GM06990 (cell line): ENCODE measurements at regions not wholly inside any gene's neighbourhood (a gene's known extent, or its start where the extent isn't known, plus 50 kb on each side); places are given as distances from the start of the nearest gene placed in this dataset.
"Not testable (repeated sequence)": the region's sequence is repeated elsewhere in the genome, so short reads cannot be mapped to it uniquely, and the experiment has no call there.

Experiments
- DNase-seq: peaks from one replicate; pipeline ENCODE4 v3.0.0-alpha.2; 2011; ENCODE audit not compliant: insufficient read length; ENCODE audit errors: extremely low read depth
- H3K27me3 ChIP-seq: replicated peaks from 2 replicates; pipeline ENCODE4 v1.6.0; 2011; ENCODE audit warnings: low read length; ENCODE audit not compliant: control insufficient read depth, insufficient read depth
- H3K36me3 ChIP-seq: 2 replicates; pipeline ENCODE4 v1.5.1; 2011; ENCODE audit warnings: low read length; ENCODE audit not compliant: control insufficient read depth, insufficient read depth
- H3K4me3 ChIP-seq: replicated peaks from 2 replicates; pipeline ENCODE4 v1.5.1; 2011; ENCODE audit warnings: low read depth, mild to moderate bottlenecking, control low read depth, low read length
- TF ChIP-seq, protein P1 (sequence below): IDR thresholded peaks from 2 replicates; pipeline ENCODE4 v1.5.1; 2011; ENCODE audit warnings: low read length, control low read depth, mild to moderate bottlenecking, inconsistent platforms; ENCODE audit not compliant: insufficient read depth, poor library complexity, severe bottlenecking

DNA sequence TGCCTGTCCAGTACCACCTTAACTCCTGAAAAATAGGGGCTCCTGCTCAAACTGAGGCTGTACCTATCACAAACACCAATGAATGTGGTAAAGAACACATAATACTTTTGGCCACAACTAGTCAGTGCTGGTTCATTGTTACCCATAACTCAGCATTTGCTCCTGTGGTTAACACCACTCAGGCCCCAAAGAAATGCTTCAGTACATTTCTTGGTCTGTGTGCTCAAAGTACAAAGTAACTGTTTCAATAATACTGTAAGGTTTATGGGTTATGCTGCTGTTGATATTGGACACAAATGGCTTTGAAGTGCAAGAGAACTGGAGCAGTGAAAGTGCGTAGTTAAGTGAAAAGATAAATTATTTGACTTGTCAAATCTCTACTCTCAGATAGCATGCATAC lies 95.0 kb upstream of the TACR1 start:
- Histone ChIP-seq H3K36me3 (no peaks in the 10 kb centered on the region), H3K27me3 (no peaks in the 10 kb centered on the region), H3K4me3 (no peak overlapping the region)
- TF ChIP-seq, protein P1, sequence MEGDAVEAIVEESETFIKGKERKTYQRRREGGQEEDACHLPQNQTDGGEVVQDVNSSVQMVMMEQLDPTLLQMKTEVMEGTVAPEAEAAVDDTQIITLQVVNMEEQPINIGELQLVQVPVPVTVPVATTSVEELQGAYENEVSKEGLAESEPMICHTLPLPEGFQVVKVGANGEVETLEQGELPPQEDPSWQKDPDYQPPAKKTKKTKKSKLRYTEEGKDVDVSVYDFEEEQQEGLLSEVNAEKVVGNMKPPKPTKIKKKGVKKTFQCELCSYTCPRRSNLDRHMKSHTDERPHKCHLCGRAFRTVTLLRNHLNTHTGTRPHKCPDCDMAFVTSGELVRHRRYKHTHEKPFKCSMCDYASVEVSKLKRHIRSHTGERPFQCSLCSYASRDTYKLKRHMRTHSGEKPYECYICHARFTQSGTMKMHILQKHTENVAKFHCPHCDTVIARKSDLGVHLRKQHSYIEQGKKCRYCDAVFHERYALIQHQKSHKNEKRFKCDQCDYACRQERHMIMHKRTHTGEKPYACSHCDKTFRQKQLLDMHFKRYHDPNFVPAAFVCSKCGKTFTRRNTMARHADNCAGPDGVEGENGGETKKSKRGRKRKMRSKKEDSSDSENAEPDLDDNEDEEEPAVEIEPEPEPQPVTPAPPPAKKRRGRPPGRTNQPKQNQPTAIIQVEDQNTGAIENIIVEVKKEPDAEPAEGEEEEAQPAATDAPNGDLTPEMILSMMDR: no peak
- DNase-seq: no peak

DNA sequence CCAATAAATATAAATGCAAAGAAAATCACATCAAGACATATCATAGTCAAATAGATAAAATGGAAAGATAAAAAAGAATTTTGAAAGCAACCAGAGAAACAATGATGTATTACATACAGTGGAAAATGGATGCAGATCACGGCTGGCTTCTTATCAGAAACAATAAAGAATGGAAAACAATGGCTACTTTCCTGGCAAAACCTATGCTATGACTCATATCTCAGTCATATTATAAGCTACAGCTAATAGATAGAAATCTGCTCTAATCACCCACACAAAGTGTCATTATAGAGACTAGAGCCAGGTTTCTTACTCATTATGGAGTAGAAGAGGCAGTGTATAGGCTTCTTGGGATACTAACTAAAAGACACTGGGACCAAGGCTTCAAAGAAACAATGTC lies 93.5 kb upstream of the TACR1 start:
- no peaks in the 10 kb centered on the region for H3K36me3 ChIP-seq
- no peaks in the 10 kb centered on the region for H3K27me3 ChIP-seq
- no peak for DNase-seq
- no peak overlapping the region for H3K4me3 ChIP-seq
- TF ChIP-seq, protein P1: no peak

DNA sequence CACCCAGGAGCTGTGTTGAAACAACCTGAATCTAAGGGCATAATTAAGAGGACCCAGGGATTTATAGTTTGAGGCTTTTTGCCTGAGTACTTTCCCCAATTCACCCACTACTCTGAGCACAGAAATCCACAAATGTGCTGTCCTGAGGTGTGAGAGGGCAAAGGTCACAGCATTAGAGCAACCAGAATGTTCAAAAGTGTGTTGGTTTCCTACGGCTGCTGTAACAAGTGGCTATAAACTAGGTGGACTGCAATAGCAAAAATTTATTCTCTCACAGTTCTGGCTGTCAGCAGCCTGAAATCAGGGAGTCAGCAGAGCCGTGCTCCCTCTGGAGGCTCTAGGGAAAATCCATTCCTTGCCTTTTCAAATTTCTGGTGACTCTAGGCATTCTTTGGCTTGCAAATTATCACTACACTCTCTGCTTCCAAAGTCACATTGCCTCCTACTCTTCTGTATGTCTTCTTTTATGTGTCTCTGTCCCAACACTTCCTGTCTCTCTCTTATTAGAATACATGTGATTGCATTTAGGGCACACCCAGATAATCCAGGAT lies 91.4 kb upstream of the TACR1 start:
- H3K4me3 ChIP-seq: no peak overlapping the region
- no peaks in the 10 kb centered on the region for H3K36me3 ChIP-seq
- no peak for DNase-seq
- TF ChIP-seq, protein P1: no peak
- H3K27me3 ChIP-seq: no peaks in the 10 kb centered on the region

DNA sequence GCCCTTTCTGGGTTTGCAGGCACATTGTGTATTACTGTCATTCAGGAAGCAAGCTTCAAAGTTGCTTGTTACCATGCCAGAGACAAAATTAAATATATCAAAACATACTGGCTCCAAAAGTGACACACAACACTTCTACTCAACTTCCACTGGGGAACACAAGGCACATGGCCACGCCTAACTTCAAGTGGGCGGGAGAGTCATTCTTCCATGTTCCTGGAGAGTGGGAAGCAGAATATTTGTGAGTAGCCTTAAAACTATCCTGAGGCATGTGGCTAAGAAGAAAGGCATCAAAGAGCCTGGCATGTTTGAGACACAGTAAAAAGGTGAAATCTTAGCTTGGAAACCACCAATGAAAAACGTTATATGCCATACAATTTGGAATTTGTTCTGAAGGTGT lies 90.5 kb upstream of the TACR1 start:
- H3K4me3 ChIP-seq: no peak overlapping the region
- DNase-seq: no peak
- H3K27me3 ChIP-seq: no peaks in the 10 kb centered on the region
- no peaks in the 10 kb centered on the region for H3K36me3 ChIP-seq
- TF ChIP-seq, protein P1: no peak

DNA sequence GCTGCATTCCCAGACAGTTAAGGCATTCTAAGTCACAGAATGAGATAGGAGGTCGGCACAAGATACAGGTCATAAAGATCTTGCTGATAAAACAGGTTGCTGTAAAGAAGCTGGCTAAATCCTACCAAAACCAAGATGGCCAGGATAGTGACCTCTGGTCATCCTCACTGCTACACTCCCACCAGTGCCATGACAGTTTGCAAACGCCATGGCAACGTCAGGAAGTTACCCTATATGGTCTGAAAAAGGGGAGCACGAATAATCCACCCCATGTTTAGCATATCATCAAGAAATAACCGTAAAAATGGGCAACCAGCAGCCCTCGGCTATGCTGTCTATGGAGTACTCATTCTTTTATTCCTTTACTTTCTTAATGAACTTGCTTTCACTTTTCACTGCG lies 89.9 kb upstream of the TACR1 start:
- H3K36me3 ChIP-seq, H3K4me3 ChIP-seq, DNase-seq, H3K27me3 ChIP-seq: not testable (repeated sequence)

DNA sequence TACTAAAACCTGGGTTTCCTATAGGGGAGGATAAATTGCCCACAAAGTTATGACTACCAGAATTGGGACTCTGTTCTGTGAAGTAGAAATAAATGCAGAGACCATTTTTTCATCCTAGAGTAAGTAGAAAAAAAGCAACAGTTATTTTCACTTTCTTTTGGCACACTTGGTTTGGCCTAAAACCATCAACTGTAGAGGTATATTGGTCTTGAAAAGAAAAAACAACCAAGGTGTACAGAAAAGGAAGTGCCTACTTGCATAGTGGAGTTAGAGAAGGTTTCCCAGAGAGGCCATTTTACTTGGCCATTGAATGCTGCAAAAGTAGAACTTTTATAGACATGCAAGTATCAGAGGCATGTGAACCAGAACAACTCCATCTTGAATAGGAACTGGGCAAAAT lies 89.4 kb upstream of the TACR1 start:
- no peak for DNase-seq
- TF ChIP-seq, protein P1: no peak
- Histone ChIP-seq H3K27me3 (no peaks in the 10 kb centered on the region), H3K36me3 (no peaks in the 10 kb centered on the region), H3K4me3 (no peak overlapping the region)
